Nephron progenitor cell (in vitro differentiated cells): ENCODE measurements at regions not wholly inside any gene's neighbourhood (a gene's known extent, or its start where the extent isn't known, plus 50 kb on each side); places are given as distances from the start of the nearest gene placed in this dataset.
A peak's percentile ranks its signal among the peaks of the same experiment; 100 is the strongest.

Experiments
- DNase-seq: peaks from one replicate; pipeline ENCODE4 v3.0.0; 2021
- H3K27ac Mint-ChIP-seq: 2 replicates; pipeline ENCODE4 v1.8.0; 2021; ENCODE audit warnings: mild to moderate bottlenecking, moderate library complexity, mixed read lengths
- H3K27me3 Mint-ChIP-seq: 2 replicates; pipeline ENCODE4 v1.8.0; 2021; ENCODE audit warnings: mild to moderate bottlenecking, low read depth, mixed read lengths; ENCODE audit not compliant: poor library complexity
- H3K36me3 Mint-ChIP-seq: 2 replicates; pipeline ENCODE4 v1.8.0; 2021; ENCODE audit warnings: low read depth, mixed read lengths
- H3K4me1 Mint-ChIP-seq: 2 replicates; pipeline ENCODE4 v1.8.0; 2021; ENCODE audit warnings: mixed read lengths
- H3K4me3 Mint-ChIP-seq: 2 replicates; pipeline ENCODE4 v1.8.0; 2021; ENCODE audit warnings: mild to moderate bottlenecking, moderate library complexity, mixed read lengths
- H3K9me3 Mint-ChIP-seq: 2 replicates; pipeline ENCODE4 v1.8.0; 2021; ENCODE audit warnings: mild to moderate bottlenecking, moderate library complexity, mixed read lengths
- CTCF ChIP-seq: fragments of 200-600 bp; sonication (generic); IDR thresholded peaks from 2 replicates; pipeline ENCODE4 v1.5.0; 2021; ENCODE audit warnings: antibody characterized with exemption

- H3K27ac Mint-ChIP-seq = peak overlapping the region; percentile 31
- no peaks in the 10 kb centered on the region for H3K36me3 Mint-ChIP-seq
- TF ChIP-seq CTCF = no peak
- no peak for DNase-seq
- peaks cover 30% of the 10 kb centered on the region for H3K9me3 Mint-ChIP-seq
- peaks cover 24% of the 10 kb centered on the region for H3K27me3 Mint-ChIP-seq
- no peaks in the 10 kb centered on the region for H3K4me1 Mint-ChIP-seq
- no peak overlapping the region for H3K4me3 Mint-ChIP-seq
Observed at GRCh38 chr17:72487731-72488494, 367.1 kb downstream of the SOX9 start.

GRCh38 chr17:72488555-72489271 is 367.9 kb downstream of the SOX9 start:
- no peak for TF ChIP-seq CTCF
- peak overlapping the region; percentile 31 for H3K27ac Mint-ChIP-seq

GRCh38 chr17:72489272-72489641 is 368.4 kb downstream of the SOX9 start:
- no peak overlapping the region for H3K4me3 Mint-ChIP-seq
- H3K27me3 Mint-ChIP-seq = peaks cover 36% of the 10 kb centered on the region
- no peaks in the 10 kb centered on the region for H3K36me3 Mint-ChIP-seq
- DNase-seq = no peak
- H3K4me1 Mint-ChIP-seq = peaks cover 8% of the 10 kb centered on the region
- no peak overlapping the region for H3K27ac Mint-ChIP-seq
- peaks cover 17% of the 10 kb centered on the region for H3K9me3 Mint-ChIP-seq
- no peak for TF ChIP-seq CTCF

More at GRCh38 chr17:72488555-72489271, 367.9 kb downstream of the SOX9 start:
- Mint-ChIP-seq H3K36me3 (no peaks in the 10 kb centered on the region), H3K4me3 (no peak overlapping the region), H3K9me3 (peaks cover 22% of the 10 kb centered on the region), H3K27me3 (peaks cover 31% of the 10 kb centered on the region), H3K4me1 (peaks cover 2% of the 10 kb centered on the region)
- DNase-seq = no peak

GRCh38 chr17:72491102-72491501 is 370.3 kb downstream of the SOX9 start:
- peaks cover 16% of the 10 kb centered on the region for H3K9me3 Mint-ChIP-seq
- peaks cover 10% of the 10 kb centered on the region for H3K4me1 Mint-ChIP-seq
- TF ChIP-seq CTCF = no peak
- H3K4me3 Mint-ChIP-seq = no peak overlapping the region
- H3K36me3 Mint-ChIP-seq = no peaks in the 10 kb centered on the region
- H3K27me3 Mint-ChIP-seq = peaks cover 40% of the 10 kb centered on the region
- DNase-seq = no peak
- H3K27ac Mint-ChIP-seq = no peak overlapping the region

GRCh38 chr17:72492494-72492893 is 371.7 kb downstream of the SOX9 start:
- peaks cover 5% of the 10 kb centered on the region for H3K36me3 Mint-ChIP-seq
- no peak for TF ChIP-seq CTCF
- H3K4me1 Mint-ChIP-seq = peaks cover 10% of the 10 kb centered on the region
- no peak for DNase-seq
- peaks cover 50% of the 10 kb centered on the region for H3K27me3 Mint-ChIP-seq
- peaks cover 20% of the 10 kb centered on the region for H3K9me3 Mint-ChIP-seq
- H3K4me3 Mint-ChIP-seq = no peak overlapping the region
- H3K27ac Mint-ChIP-seq = no peak overlapping the region
